ENCODE measurements at regions not wholly inside any gene's neighbourhood (a gene's known extent, or its start where the extent isn't known, plus 50 kb on each side); places are given as distances from the start of the nearest gene placed in this dataset.

DNA sequence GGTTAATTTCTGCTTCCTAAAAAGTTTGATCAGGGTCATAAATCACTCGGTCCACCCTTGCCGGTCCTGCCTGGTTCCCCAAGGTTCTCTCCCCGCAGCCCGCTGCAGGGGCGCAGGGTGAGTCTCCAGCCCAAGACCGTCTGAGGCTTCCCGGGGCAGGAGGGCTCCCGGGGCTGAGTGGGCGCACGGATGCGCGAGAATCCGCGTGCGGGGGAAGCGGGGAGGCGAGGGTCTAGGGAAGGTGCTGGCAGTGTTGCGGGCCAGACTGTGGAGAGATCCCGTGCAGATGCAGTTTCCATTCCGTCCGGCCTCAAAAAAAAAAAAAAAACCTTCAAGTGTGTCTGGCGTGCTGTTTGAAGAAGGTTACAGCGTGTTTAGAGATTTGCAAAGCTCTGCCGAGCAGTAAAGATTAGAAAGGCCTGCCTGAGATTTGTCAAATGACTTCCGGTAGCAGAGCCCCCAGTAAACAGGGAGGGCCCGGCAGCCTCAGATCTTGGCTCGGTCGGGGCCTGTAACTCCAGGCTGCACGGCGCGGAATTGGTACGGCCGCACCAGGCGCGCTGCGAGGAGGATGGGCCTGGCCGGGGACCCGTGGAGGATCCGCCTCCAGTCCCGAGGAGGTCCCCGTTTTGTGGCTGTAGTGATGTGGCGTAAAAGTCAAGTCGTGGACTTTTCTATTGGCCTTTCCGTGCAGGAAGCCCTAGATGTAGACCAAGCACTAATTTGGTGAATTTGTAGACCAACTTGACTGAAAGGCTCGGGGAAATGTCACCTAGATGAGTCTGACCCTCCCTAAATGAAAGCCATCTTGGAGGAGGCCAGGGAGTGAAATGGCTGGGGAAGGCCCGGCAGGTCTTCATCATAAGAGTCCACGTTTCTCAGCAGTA is 293.2 kb upstream of the NFE2L3 start:
- no peaks in the 10 kb centered on the region for H3K36me3 ChIP-seq (ENCODE audit: low read depth, missing control alignments)
- H3K27me3 ChIP-seq = peaks cover 10% of the 10 kb centered on the region
- no peak overlapping the region for H3K27ac ChIP-seq
- 21 to 23% methylated on average over 29 to 47 of the region's 47 CpGs for WGBS, 2 donors
- DNase-seq = no peak
- H3K4me3 ChIP-seq = no peak overlapping the region
- no peaks in the 10 kb centered on the region for H3K9me3 ChIP-seq
- intact Hi-C loops (cut with DNase I; ENCODE audit: low total_unique reads) = no loop called here
- TF ChIP-seq POLR2A (IDR thresholded peaks at IDR 0.05) = no peak
- TF ChIP-seq, protein P1, sequence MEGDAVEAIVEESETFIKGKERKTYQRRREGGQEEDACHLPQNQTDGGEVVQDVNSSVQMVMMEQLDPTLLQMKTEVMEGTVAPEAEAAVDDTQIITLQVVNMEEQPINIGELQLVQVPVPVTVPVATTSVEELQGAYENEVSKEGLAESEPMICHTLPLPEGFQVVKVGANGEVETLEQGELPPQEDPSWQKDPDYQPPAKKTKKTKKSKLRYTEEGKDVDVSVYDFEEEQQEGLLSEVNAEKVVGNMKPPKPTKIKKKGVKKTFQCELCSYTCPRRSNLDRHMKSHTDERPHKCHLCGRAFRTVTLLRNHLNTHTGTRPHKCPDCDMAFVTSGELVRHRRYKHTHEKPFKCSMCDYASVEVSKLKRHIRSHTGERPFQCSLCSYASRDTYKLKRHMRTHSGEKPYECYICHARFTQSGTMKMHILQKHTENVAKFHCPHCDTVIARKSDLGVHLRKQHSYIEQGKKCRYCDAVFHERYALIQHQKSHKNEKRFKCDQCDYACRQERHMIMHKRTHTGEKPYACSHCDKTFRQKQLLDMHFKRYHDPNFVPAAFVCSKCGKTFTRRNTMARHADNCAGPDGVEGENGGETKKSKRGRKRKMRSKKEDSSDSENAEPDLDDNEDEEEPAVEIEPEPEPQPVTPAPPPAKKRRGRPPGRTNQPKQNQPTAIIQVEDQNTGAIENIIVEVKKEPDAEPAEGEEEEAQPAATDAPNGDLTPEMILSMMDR (IDR thresholded peaks at IDR 0.05) = no peak
- peaks cover 10% of the 10 kb centered on the region for H3K4me1 ChIP-seq

DNA sequence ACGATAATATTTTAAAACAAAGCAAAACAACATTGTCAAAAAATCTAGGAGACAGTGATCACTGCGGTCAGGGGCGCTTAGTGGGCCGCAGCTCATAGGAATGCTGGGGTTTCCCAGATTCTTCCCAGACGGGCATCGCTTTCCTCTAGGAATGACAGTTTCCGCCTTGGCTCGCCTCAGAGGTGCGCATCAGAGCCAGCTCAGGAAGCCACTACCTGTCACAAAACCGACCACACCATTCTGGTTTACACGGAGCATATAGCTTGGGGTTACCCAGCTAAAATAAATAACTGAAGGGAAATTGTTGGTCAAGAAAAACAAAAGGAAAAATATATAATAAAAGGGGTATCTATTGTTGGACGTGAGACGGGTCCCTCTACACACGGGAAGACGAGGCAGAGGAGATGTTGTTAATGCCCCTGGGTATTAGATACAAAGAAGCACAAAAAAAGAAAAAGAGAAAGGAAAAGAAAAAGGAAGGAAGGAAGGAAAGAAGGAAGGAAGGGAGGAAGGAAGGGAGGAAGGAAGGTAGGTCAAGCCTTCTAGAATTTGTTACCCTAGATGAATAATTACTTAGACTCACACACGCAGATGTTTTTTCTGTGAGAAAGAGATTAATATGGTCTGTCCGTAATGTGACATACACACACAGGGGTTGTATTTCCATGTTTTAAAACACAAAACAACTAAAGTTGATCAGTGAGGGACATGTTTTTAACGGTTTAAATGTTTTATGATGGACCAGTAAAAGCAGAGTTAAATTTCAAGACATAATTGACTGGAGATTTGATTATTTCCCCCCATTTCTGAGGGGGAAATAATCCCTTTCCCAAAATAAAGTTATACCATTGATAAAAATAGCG is 292.4 kb upstream of the NFE2L3 start:
- no peaks in the 10 kb centered on the region for H3K36me3 ChIP-seq (ENCODE audit: low read depth, missing control alignments)
- peaks cover 1% of the 10 kb centered on the region for H3K4me1 ChIP-seq
- H3K4me3 ChIP-seq = no peak overlapping the region
- DNase-seq = no peak
- TF ChIP-seq, protein P1 (IDR thresholded peaks at IDR 0.05) = no peak
- TF ChIP-seq POLR2A (IDR thresholded peaks at IDR 0.05) = no peak
- intact Hi-C loops (cut with DNase I; ENCODE audit: low total_unique reads) = no loop called here
- no peak overlapping the region for H3K27ac ChIP-seq
- H3K27me3 ChIP-seq = peaks cover 10% of the 10 kb centered on the region
- H3K9me3 ChIP-seq = no peaks in the 10 kb centered on the region
- 35 to 39% methylated on average over 19 of the region's 19 CpGs for WGBS, 2 donors

GRCh38 chr7:25860275-25861163 is 291.5 kb upstream of the NFE2L3 start:
- Histone ChIP-seq H3K4me3 (no peak overlapping the region), H3K27me3 (peaks cover 16% of the 10 kb centered on the region), H3K27ac (no peak overlapping the region), H3K4me1 (no peaks in the 10 kb centered on the region), H3K36me3 (ENCODE audit: low read depth, missing control alignments) (no peaks in the 10 kb centered on the region), H3K9me3 (no peaks in the 10 kb centered on the region)
- intact Hi-C loops (cut with DNase I; ENCODE audit: low total_unique reads) = no loop called here
- no peak for DNase-seq
- no peak for TF ChIP-seq POLR2A (IDR thresholded peaks at IDR 0.05)
- 13 to 14% methylated on average over 33 to 36 of the region's 36 CpGs for WGBS, 2 donors

GRCh38 chr7:25861164-25861496 is 290.9 kb upstream of the NFE2L3 start:
- H3K27me3 ChIP-seq = peaks cover 17% of the 10 kb centered on the region
- H3K9me3 ChIP-seq = no peaks in the 10 kb centered on the region
- intact Hi-C loops (cut with DNase I; ENCODE audit: low total_unique reads) = no loop called here
- H3K36me3 ChIP-seq (ENCODE audit: low read depth, missing control alignments) = no peaks in the 10 kb centered on the region
- DNase-seq = no peak
- TF ChIP-seq, protein P1 (IDR thresholded peaks at IDR 0.05) = no peak
- no peak for TF ChIP-seq POLR2A (IDR thresholded peaks at IDR 0.05)
- no peaks in the 10 kb centered on the region for H3K4me1 ChIP-seq
- no peak overlapping the region for H3K4me3 ChIP-seq
- 20 to 28% methylated on average over 7 of the region's 7 CpGs for WGBS, 2 donors
- no peak overlapping the region for H3K27ac ChIP-seq

Measured in testis (tissue), 2 donors.